Liver (tissue), 8 donors: ENCODE measurements at regions not wholly inside any gene's neighbourhood (a gene's known extent, or its start where the extent isn't known, plus 50 kb on each side); places are given as distances from the start of the nearest gene placed in this dataset.

ENCODE experiments used
- DNase-seq: peaks from one replicate; pipeline ENCODE4 v3.0.0-alpha.2; 2017; ENCODE audit warnings: low spot score
- H3K27ac ChIP-seq, 2 donors: one replicate each; pipeline ENCODE4 v1.7.0; 2013; ENCODE audit warnings: inconsistent platforms in 2 of 2, low read length in 2 of 2, control low read depth in 1 of 2, low read depth in 1 of 2, mild to moderate bottlenecking in 1 of 2
- H3K27me3 ChIP-seq, 4 donors: one replicate each; pipeline versions ENCODE4 v1.6.1 to v1.7.0; 2013; ENCODE audit warnings: low read length in 3 of 4, inconsistent platforms in 1 of 4, mild to moderate bottlenecking in 1 of 4, moderate library complexity in 1 of 4; ENCODE audit not compliant: control insufficient read depth in 4 of 4, insufficient read depth in 4 of 4
- H3K36me3 ChIP-seq, 4 donors: one replicate each; pipeline versions ENCODE4 v1.6.1 to v1.7.0; 2013; ENCODE audit warnings: low read length in 3 of 4, mild to moderate bottlenecking in 3 of 4, low read depth in 1 of 4, moderate library complexity in 1 of 4; ENCODE audit not compliant: control insufficient read depth in 4 of 4, insufficient read depth in 3 of 4
- H3K4me1 ChIP-seq, 4 donors: one replicate each; pipeline versions ENCODE4 v1.6.1 to v1.7.0; 2013; ENCODE audit warnings: low read length in 3 of 4, mild to moderate bottlenecking in 3 of 4, moderate library complexity in 1 of 4; ENCODE audit not compliant: control insufficient read depth in 4 of 4, insufficient read depth in 4 of 4
- H3K4me3 ChIP-seq, 3 donors: one replicate each; pipeline versions ENCODE4 v1.6.1 to v1.7.0; 2013; ENCODE audit warnings: low read length in 3 of 3, control low read depth in 1 of 3, low read depth in 1 of 3, mild to moderate bottlenecking in 1 of 3
- H3K9ac ChIP-seq, 2 donors: one replicate each; pipeline ENCODE4 v1.7.0; 2013; ENCODE audit warnings: low read length in 2 of 2, mild to moderate bottlenecking in 2 of 2, moderate library complexity in 2 of 2, control low read depth in 1 of 2, low read depth in 1 of 2
- H3K9me3 ChIP-seq, 4 donors: one replicate each; pipeline versions ENCODE4 v1.6.1 to v1.7.0; 2013; ENCODE audit warnings: low read length in 3 of 4; ENCODE audit not compliant: control insufficient read depth in 4 of 4
- FOXA1 ChIP-seq: IDR thresholded peaks from 2 replicates; pipeline ENCODE4 v1.6.1; 2016; ENCODE audit warnings: antibody characterized with exemption
- GABPA ChIP-seq, 2 donors: IDR thresholded peaks in 1 of 2; conservative IDR thresholded peaks in 1 of 2; 2 replicates each; pipeline ENCODE4 v1.6.1; 2016; ENCODE audit warnings: antibody characterized with exemption in 2 of 2, mild to moderate bottlenecking in 1 of 2, moderate library complexity in 1 of 2
- HNF4G ChIP-seq: IDR thresholded peaks from 2 replicates; pipeline ENCODE4 v1.6.1; 2016; ENCODE audit warnings: antibody characterized with exemption
- JUND ChIP-seq, 2 donors: IDR thresholded peaks; 2 replicates each; pipeline ENCODE4 v1.6.1; 2016; ENCODE audit warnings: antibody characterized with exemption in 2 of 2
- NR2F2 ChIP-seq: IDR thresholded peaks from 2 replicates; pipeline ENCODE4 v1.6.1; 2016; ENCODE audit warnings: antibody characterized with exemption
- RAD21 ChIP-seq, 2 donors: IDR thresholded peaks; 2 replicates each; pipeline ENCODE4 v1.6.1; 2016; ENCODE audit warnings: antibody characterized with exemption in 2 of 2, mild to moderate bottlenecking in 2 of 2
- RXRA ChIP-seq, 2 donors: IDR thresholded peaks; 2 replicates each; pipeline ENCODE4 v1.6.1; 2017 to 2018; ENCODE audit warnings: antibody characterized with exemption in 2 of 2, mild to moderate bottlenecking in 1 of 2
- SP1 ChIP-seq: IDR thresholded peaks from 2 replicates; pipeline ENCODE4 v1.6.1; 2018; ENCODE audit warnings: antibody characterized with exemption, mild to moderate bottlenecking
- TAF1 ChIP-seq: conservative IDR thresholded peaks from 2 replicates; pipeline ENCODE4 v1.6.1; 2016; ENCODE audit warnings: antibody characterized with exemption, mild to moderate bottlenecking
- YY1 ChIP-seq: IDR thresholded peaks from 2 replicates; pipeline ENCODE4 v1.6.1; 2016; ENCODE audit warnings: antibody characterized with exemption, mild to moderate bottlenecking
- WGBS: extraction: QIAGEN DNeasy Blood & Tissue Kit; methylation state at CpG from one replicate; pipeline ENCODE4 v1.1.7; 2013; 5-methylcytosine and 5-hydroxymethylcytosine counted together
- TF ChIP-seq, protein P1 (sequence below): fragments of 150-350 bp; IDR thresholded peaks from 2 replicates; pipeline ENCODE4 v1.5.1; 2017; ENCODE audit warnings: improper control_type of control experiment, low read depth, low read length; ENCODE audit not compliant: missing input control
- TF ChIP-seq, protein P2 (sequence below): IDR thresholded peaks from 2 replicates; pipeline ENCODE4 v1.6.1; 2016; ENCODE audit warnings: antibody characterized with exemption
- TF ChIP-seq, protein P3 (sequence below): IDR thresholded peaks from 2 replicates; pipeline ENCODE4 v1.6.1; 2016; ENCODE audit warnings: antibody characterized with exemption
- TF ChIP-seq, protein P4 (sequence below): IDR thresholded peaks from 2 replicates; pipeline ENCODE4 v1.6.1; 2016; ENCODE audit warnings: antibody characterized with exemption, mild to moderate bottlenecking
- TF ChIP-seq, protein P5 (sequence below): IDR thresholded peaks from 2 replicates; pipeline ENCODE4 v1.6.1; 2016; ENCODE audit warnings: antibody characterized with exemption
- donor health status: healthy.
- donor health status: healthy.
- donor health status: healthy.
- donor health status: healthy.
- donor health status: healthy.

DNA sequence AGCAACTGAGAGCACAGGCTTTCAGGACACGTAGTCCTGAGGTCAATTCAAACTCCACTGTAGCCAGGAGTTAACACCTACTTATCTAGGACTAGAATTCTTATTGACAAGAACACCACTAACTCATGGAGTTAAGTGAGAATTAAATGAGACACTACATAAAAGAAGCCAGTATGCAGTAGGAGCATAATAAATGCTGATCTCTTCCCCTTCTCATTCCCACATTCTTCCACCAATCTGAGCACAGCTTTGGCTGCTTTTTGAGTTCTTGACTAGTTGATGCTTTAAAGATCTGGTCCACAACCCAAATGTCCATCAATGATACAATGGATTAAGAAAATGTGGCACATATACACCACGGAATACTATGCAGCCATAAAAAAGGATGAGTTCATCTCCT is 55.2 kb downstream of the TTC32 start:
- no peaks in the 10 kb centered on the region for H3K9me3 ChIP-seq
- WGBS: 90% methylated on average over 2 of the region's 2 CpGs
- DNase-seq: no peak
- no peak for TF ChIP-seq TAF1
- TF ChIP-seq RXRA (IDR thresholded peaks at IDR 0.05): no peak
- TF ChIP-seq, protein P1, sequence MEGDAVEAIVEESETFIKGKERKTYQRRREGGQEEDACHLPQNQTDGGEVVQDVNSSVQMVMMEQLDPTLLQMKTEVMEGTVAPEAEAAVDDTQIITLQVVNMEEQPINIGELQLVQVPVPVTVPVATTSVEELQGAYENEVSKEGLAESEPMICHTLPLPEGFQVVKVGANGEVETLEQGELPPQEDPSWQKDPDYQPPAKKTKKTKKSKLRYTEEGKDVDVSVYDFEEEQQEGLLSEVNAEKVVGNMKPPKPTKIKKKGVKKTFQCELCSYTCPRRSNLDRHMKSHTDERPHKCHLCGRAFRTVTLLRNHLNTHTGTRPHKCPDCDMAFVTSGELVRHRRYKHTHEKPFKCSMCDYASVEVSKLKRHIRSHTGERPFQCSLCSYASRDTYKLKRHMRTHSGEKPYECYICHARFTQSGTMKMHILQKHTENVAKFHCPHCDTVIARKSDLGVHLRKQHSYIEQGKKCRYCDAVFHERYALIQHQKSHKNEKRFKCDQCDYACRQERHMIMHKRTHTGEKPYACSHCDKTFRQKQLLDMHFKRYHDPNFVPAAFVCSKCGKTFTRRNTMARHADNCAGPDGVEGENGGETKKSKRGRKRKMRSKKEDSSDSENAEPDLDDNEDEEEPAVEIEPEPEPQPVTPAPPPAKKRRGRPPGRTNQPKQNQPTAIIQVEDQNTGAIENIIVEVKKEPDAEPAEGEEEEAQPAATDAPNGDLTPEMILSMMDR: no peak
- no peak for TF ChIP-seq NR2F2
- H3K4me3 ChIP-seq: no peak overlapping the region
- no peak overlapping the region for H3K9ac ChIP-seq
- no peaks in the 10 kb centered on the region for H3K36me3 ChIP-seq
- H3K27me3 ChIP-seq: no peaks in the 10 kb centered on the region
- H3K4me1 ChIP-seq: no peaks in the 10 kb centered on the region
- no peak overlapping the region for H3K27ac ChIP-seq

DNA sequence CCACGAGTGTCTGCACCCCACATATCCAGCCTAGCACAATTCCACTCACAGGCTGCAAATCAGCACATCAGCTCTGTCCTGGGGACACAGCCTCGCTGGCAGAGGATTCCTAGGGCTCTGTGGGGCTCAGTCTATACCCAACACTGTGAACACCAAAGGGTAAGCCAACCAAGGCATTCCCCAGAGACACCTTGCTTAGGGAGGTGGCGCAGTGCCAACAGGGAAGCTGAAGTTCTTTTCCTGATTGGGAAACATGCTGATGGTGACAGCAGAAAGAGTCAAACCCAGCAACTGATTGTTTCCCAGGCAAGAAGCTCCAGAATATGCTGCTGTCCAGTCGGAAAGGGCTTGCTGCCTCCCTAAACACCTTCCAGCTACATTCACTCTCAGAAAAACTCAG is 55.8 kb downstream of the TTC32 start:
- Histone ChIP-seq H3K9me3 (no peaks in the 10 kb centered on the region), H3K36me3 (no peaks in the 10 kb centered on the region), H3K27me3 (no peaks in the 10 kb centered on the region), H3K27ac (no peak overlapping the region), H3K4me3 (no peak overlapping the region), H3K4me1 (no peaks in the 10 kb centered on the region), H3K9ac (no peak overlapping the region)
- peak; percentile 22 for DNase-seq
- no peak for TF ChIP-seq NR2F2
- TF ChIP-seq, protein P2, sequence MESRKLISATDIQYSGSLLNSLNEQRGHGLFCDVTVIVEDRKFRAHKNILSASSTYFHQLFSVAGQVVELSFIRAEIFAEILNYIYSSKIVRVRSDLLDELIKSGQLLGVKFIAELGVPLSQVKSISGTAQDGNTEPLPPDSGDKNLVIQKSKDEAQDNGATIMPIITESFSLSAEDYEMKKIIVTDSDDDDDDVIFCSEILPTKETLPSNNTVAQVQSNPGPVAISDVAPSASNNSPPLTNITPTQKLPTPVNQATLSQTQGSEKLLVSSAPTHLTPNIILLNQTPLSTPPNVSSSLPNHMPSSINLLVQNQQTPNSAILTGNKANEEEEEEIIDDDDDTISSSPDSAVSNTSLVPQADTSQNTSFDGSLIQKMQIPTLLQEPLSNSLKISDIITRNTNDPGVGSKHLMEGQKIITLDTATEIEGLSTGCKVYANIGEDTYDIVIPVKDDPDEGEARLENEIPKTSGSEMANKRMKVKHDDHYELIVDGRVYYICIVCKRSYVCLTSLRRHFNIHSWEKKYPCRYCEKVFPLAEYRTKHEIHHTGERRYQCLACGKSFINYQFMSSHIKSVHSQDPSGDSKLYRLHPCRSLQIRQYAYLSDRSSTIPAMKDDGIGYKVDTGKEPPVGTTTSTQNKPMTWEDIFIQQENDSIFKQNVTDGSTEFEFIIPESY: no peak
- no peak for TF ChIP-seq HNF4G
- TF ChIP-seq, protein P3, sequence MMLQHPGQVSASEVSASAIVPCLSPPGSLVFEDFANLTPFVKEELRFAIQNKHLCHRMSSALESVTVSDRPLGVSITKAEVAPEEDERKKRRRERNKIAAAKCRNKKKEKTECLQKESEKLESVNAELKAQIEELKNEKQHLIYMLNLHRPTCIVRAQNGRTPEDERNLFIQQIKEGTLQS: no peak
- TF ChIP-seq GABPA (IDR thresholded peaks at IDR 0.05 in 1 of 2, conservative IDR thresholded peaks at IDR 0.05 in 1 of 2): no peak
- TF ChIP-seq, protein P4, sequence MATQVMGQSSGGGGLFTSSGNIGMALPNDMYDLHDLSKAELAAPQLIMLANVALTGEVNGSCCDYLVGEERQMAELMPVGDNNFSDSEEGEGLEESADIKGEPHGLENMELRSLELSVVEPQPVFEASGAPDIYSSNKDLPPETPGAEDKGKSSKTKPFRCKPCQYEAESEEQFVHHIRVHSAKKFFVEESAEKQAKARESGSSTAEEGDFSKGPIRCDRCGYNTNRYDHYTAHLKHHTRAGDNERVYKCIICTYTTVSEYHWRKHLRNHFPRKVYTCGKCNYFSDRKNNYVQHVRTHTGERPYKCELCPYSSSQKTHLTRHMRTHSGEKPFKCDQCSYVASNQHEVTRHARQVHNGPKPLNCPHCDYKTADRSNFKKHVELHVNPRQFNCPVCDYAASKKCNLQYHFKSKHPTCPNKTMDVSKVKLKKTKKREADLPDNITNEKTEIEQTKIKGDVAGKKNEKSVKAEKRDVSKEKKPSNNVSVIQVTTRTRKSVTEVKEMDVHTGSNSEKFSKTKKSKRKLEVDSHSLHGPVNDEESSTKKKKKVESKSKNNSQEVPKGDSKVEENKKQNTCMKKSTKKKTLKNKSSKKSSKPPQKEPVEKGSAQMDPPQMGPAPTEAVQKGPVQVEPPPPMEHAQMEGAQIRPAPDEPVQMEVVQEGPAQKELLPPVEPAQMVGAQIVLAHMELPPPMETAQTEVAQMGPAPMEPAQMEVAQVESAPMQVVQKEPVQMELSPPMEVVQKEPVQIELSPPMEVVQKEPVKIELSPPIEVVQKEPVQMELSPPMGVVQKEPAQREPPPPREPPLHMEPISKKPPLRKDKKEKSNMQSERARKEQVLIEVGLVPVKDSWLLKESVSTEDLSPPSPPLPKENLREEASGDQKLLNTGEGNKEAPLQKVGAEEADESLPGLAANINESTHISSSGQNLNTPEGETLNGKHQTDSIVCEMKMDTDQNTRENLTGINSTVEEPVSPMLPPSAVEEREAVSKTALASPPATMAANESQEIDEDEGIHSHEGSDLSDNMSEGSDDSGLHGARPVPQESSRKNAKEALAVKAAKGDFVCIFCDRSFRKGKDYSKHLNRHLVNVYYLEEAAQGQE: no peak
- 82% methylated on average over 4 of the region's 4 CpGs for WGBS

DNA sequence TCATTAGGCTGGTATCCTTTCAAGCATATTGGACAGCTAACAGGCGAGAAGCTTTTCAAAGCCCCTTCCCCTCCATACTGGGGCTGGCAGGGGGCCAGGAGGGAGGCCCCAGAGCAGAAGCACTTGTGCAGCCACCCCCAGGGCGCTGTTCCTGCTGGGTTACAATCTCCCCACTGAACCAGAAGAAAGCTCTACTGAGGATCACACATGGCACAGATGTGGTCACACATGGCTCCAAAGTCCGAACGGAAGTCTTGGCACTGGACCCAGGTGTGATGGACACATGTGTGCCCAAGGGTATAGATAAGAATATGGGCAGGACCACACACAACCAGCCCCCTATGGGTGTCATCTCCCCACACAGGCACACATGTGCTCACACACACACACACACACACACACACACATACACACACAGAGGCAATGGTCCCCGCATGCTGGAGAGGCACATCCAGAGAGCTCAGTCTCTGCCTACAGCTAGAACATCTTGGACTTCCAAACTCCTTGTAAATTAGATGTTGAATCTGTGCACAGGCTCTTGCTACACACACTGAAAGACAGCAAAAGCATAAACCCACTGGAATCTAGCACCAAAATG is 56.4 kb downstream of the TTC32 start:
- no peaks in the 10 kb centered on the region for H3K9me3 ChIP-seq
- 54% methylated on average over 5 of the region's 5 CpGs for WGBS
- H3K27me3 ChIP-seq: no peaks in the 10 kb centered on the region
- no peaks in the 10 kb centered on the region for H3K36me3 ChIP-seq
- no peak overlapping the region for H3K9ac ChIP-seq
- TF ChIP-seq SP1 (no peak), HNF4G (no peak), RXRA (IDR thresholded peaks at IDR 0.05) (no peak), NR2F2 (no peak), RAD21 (IDR thresholded peaks at IDR 0.05) (no peak), JUND (IDR thresholded peaks at IDR 0.05) (no peak), YY1 (no peak), FOXA1 (no peak)
- TF ChIP-seq, protein P5, sequence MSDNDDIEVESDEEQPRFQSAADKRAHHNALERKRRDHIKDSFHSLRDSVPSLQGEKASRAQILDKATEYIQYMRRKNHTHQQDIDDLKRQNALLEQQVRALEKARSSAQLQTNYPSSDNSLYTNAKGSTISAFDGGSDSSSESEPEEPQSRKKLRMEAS: no peak
- no peak overlapping the region for H3K27ac ChIP-seq
- no peaks in the 10 kb centered on the region for H3K4me1 ChIP-seq
- DNase-seq: no peak
- no peak overlapping the region for H3K4me3 ChIP-seq
